GM13976 (cell line): ENCODE measurements at regions not wholly inside any gene's neighbourhood (a gene's known extent, or its start where the extent isn't known, plus 50 kb on each side); places are given as distances from the start of the nearest gene placed in this dataset.
"Not testable (repeated sequence)": the region's sequence is repeated elsewhere in the genome, so short reads cannot be mapped to it uniquely, and the experiment has no call there.

Experiments used
- DNase-seq: peaks from one replicate; pipeline ENCODE4 v3.0.0; 2012; ENCODE audit warnings: low spot score
- CTCF ChIP-seq: IDR thresholded peaks from 2 replicates; pipeline ENCODE4 v1.5.1; 2012; ENCODE audit warnings: borderline replicate concordance, mild to moderate bottlenecking; ENCODE audit not compliant: insufficient read depth; ENCODE audit errors: extremely low read depth, missing control alignments, control extremely low read depth
- in situ Hi-C: fragments of 300-500 bp; cut with MboI; formaldehyde crosslinking; loops from one replicate; pipeline ENCODE4 v1.12.0; 2022; ENCODE audit warnings: low sequenced_read_pairs, mixed read lengths, inconsistent platforms; ENCODE audit not compliant: unreplicated experiment

- TF ChIP-seq CTCF = no peak
- DNase-seq = no peak
- in situ Hi-C loops = no loop called here
Measured at GRCh38 chr2:31764169-31764568, 183.4 kb upstream of the SRD5A2 start.

GRCh38 chr2:31762085-31762484 lies 181.3 kb upstream of the SRD5A2 start:
- peak; percentile 7 for TF ChIP-seq CTCF
- no peak for DNase-seq
- in situ Hi-C loops = no loop called here

GRCh38 chr2:31757351-31757750 lies 176.6 kb upstream of the SRD5A2 start:
- in situ Hi-C loops, DNase-seq: not testable (repeated sequence)

- in situ Hi-C loops, DNase-seq: not testable (repeated sequence)
Measured at GRCh38 chr2:31748746-31749145, 168.0 kb upstream of the SRD5A2 start.

- TF ChIP-seq CTCF = no peak
- in situ Hi-C loops = no loop called here
Measured at GRCh38 chr2:31748041-31748440, 167.3 kb upstream of the SRD5A2 start.

GRCh38 chr2:31739161-31739560 lies 158.4 kb upstream of the SRD5A2 start:
- no peak for TF ChIP-seq CTCF
- in situ Hi-C loops = no loop called here
- DNase-seq = no peak

More at GRCh38 chr2:31748041-31748440, 167.3 kb upstream of the SRD5A2 start:
- no peak for DNase-seq

GRCh38 chr2:31736695-31737454 lies 156.1 kb upstream of the SRD5A2 start:
- in situ Hi-C loops = no loop called here
- TF ChIP-seq CTCF = no peak

GRCh38 chr2:31735716-31736115 lies 155.0 kb upstream of the SRD5A2 start:
- DNase-seq = no peak
- in situ Hi-C loops = no loop called here

More at GRCh38 chr2:31736695-31737454, 156.1 kb upstream of the SRD5A2 start:
- no peak for DNase-seq

More at GRCh38 chr2:31735716-31736115, 155.0 kb upstream of the SRD5A2 start:
- no peak for TF ChIP-seq CTCF
